ENCODE measurements at regions not wholly inside any gene's neighbourhood (a gene's known extent, or its start where the extent isn't known, plus 50 kb on each side); places are given as distances from the start of the nearest gene placed in this dataset.

- WGBS, 3 donors, result 60 to 81% (median 74%) methylated on average over 12 of the region's 12 CpGs
- FAIRE-seq, result no peak
- Histone ChIP-seq H3K36me3 (ENCODE audit: control insufficient read depth in 3 of 3, insufficient read depth in 2 of 3, low read depth in 1 of 3, low read length in 3 of 3) (no peaks in the 10 kb centered on the region), H3K9me3 (ENCODE audit: control insufficient read depth in 2 of 2, insufficient read depth in 1 of 2, low read depth in 1 of 2, low read length in 1 of 2) (no peaks in the 10 kb centered on the region), H3K4me1 (ENCODE audit: control insufficient read depth in 3 of 3, insufficient read depth in 2 of 3, low read depth in 1 of 3, low read length in 2 of 3) (peaks cover 0 to 5% (median 0%) of the 10 kb centered on the region in 3 donors), H3K27ac (ENCODE audit: low read depth in 1 of 3, low read length in 2 of 3) (peak overlapping the region in 1 of 3 donors; percentile 71), H3K27me3 (ENCODE audit: control insufficient read depth in 3 of 3, insufficient read depth in 3 of 3, low read length in 3 of 3) (peaks cover 0 to 3% (median 0%) of the 10 kb centered on the region in 3 donors), H3K4me3 (ENCODE audit: low read depth in 1 of 3, low read length in 3 of 3) (no peak overlapping the region)
- no peak for DNase-seq
These were observed 139.1 kb downstream of the DLL1 start for GRCh38 chr6:170151804-170152123.

DNA sequence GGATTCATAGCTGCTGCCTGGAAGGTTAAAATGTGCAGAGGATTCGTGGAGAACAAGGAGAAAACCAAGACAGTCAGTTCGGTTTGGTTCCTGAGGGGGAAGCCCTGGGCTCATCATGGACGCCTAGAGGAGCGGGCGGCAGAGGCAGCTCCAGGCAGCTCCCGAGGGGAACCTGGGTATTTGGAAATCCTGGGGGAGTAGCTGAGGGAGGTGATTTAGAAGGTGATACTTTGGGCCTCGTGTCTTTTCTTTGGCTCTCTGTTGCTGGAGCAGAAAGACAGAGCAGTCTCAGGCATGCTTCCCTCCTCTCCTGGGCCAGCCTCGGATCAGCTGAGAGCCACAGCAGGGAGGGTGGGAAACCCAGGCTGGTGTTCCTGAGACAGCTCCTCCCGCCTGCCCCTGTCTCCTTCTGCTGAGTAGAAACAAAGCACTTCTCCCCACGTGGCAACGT lies 139.5 kb downstream of the DLL1 start:
- H3K4me3 ChIP-seq (ENCODE audit: low read depth in 1 of 3, low read length in 3 of 3), result no peak overlapping the region
- H3K9me3 ChIP-seq (ENCODE audit: control insufficient read depth in 2 of 2, insufficient read depth in 1 of 2, low read depth in 1 of 2, low read length in 1 of 2), result no peaks in the 10 kb centered on the region
- H3K36me3 ChIP-seq (ENCODE audit: control insufficient read depth in 3 of 3, insufficient read depth in 2 of 3, low read depth in 1 of 3, low read length in 3 of 3), result no peaks in the 10 kb centered on the region
- peaks cover 0 to 3% (median 0%) of the 10 kb centered on the region in 3 donors for H3K27me3 ChIP-seq (ENCODE audit: control insufficient read depth in 3 of 3, insufficient read depth in 3 of 3, low read length in 3 of 3)
- FAIRE-seq (no peak), DNase-seq (no peak)
- peaks cover 0 to 5% (median 0%) of the 10 kb centered on the region in 3 donors for H3K4me1 ChIP-seq (ENCODE audit: control insufficient read depth in 3 of 3, insufficient read depth in 2 of 3, low read depth in 1 of 3, low read length in 2 of 3)
- H3K27ac ChIP-seq (ENCODE audit: low read depth in 1 of 3, low read length in 2 of 3), result peak overlapping the region in 1 of 3 donors; percentile 71
- WGBS, 3 donors, result 67 to 77% (median 68%) methylated on average over 11 of the region's 11 CpGs

- WGBS, 3 donors, result 63 to 80% (median 71%) methylated on average over 7 of the region's 7 CpGs
- peaks cover 0 to 3% (median 0%) of the 10 kb centered on the region in 3 donors for H3K27me3 ChIP-seq (ENCODE audit: control insufficient read depth in 3 of 3, insufficient read depth in 3 of 3, low read length in 3 of 3)
- peaks cover 0 to 5% (median 0%) of the 10 kb centered on the region in 3 donors for H3K4me1 ChIP-seq (ENCODE audit: control insufficient read depth in 3 of 3, insufficient read depth in 2 of 3, low read depth in 1 of 3, low read length in 2 of 3)
- no peak for FAIRE-seq
- H3K9me3 ChIP-seq (ENCODE audit: control insufficient read depth in 2 of 2, insufficient read depth in 1 of 2, low read depth in 1 of 2, low read length in 1 of 2), result peaks cover 0 to 1% of the 10 kb centered on the region in 2 donors
- no peak for DNase-seq
- H3K4me3 ChIP-seq (ENCODE audit: low read depth in 1 of 3, low read length in 3 of 3), result no peak overlapping the region
- no peaks in the 10 kb centered on the region for H3K36me3 ChIP-seq (ENCODE audit: control insufficient read depth in 3 of 3, insufficient read depth in 2 of 3, low read depth in 1 of 3, low read length in 3 of 3)
- H3K27ac ChIP-seq (ENCODE audit: low read depth in 1 of 3, low read length in 2 of 3), result no peak overlapping the region
These were observed 140.3 kb downstream of the DLL1 start for GRCh38 chr6:170150590-170150945.

- Histone ChIP-seq H3K4me3 (ENCODE audit: low read depth in 1 of 3, low read length in 3 of 3) (no peak overlapping the region), H3K27me3 (ENCODE audit: control insufficient read depth in 3 of 3, insufficient read depth in 3 of 3, low read length in 3 of 3) (peaks cover 0 to 3% (median 0%) of the 10 kb centered on the region in 3 donors), H3K27ac (ENCODE audit: low read depth in 1 of 3, low read length in 2 of 3) (no peak overlapping the region), H3K36me3 (ENCODE audit: control insufficient read depth in 3 of 3, insufficient read depth in 2 of 3, low read depth in 1 of 3, low read length in 3 of 3) (no peaks in the 10 kb centered on the region), H3K4me1 (ENCODE audit: control insufficient read depth in 3 of 3, insufficient read depth in 2 of 3, low read depth in 1 of 3, low read length in 2 of 3) (peaks cover 0 to 5% (median 0%) of the 10 kb centered on the region in 3 donors), H3K9me3 (ENCODE audit: control insufficient read depth in 2 of 2, insufficient read depth in 1 of 2, low read depth in 1 of 2, low read length in 1 of 2) (peaks cover 0 to 1% of the 10 kb centered on the region in 2 donors)
- 67 to 91% (median 83%) methylated on average over 9 of the region's 9 CpGs for WGBS, 3 donors
- FAIRE-seq (no peak), DNase-seq (no peak)
These were observed 140.9 kb downstream of the DLL1 start for GRCh38 chr6:170149681-170150589.

DNA sequence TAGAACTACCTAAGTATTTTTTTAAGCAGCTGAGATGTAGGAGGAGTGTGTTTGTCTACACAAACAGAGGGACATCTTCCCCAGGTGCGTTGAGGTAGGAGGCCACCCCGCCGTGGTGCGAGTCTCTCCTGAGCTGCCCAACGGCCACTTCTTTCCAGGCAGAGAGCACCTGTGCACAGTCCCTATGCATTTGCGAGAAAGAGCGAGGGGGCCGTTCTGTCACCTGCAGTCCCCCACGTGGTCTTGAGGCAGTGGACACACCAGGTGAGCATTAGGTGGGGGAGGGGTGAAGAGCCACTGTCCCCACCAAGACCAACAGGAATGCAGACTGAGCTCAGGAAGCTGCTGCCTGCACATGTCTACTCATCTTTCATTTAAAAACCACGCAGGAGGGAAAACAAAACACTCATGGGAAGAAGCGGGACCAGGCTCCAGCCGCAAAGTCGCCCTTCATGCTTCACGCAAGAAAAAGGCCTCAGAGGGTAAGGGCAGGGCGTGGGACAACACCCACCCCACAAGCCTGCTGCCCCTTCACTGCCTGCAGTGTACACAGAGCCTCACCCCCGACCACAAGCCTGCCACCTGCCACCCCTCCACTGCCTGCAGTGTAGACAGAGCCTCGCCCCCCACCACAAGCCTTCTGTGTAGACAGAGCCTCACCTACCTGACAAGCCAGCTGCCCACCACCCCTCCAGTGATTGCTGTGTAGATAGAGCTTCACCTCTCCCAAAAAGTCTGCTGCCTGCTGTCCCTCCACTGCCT lies 142.0 kb downstream of the DLL1 start:
- WGBS, 3 donors, result 63 to 77% (median 71%) methylated on average over 16 to 17 of the region's 17 CpGs
- Histone ChIP-seq H3K4me1 (ENCODE audit: control insufficient read depth in 3 of 3, insufficient read depth in 2 of 3, low read depth in 1 of 3, low read length in 2 of 3) (peaks cover 0 to 5% (median 0%) of the 10 kb centered on the region in 3 donors), H3K27ac (ENCODE audit: low read depth in 1 of 3, low read length in 2 of 3) (no peak overlapping the region), H3K4me3 (ENCODE audit: low read depth in 1 of 3, low read length in 3 of 3) (no peak overlapping the region), H3K27me3 (ENCODE audit: control insufficient read depth in 3 of 3, insufficient read depth in 3 of 3, low read length in 3 of 3) (peaks cover 0 to 3% (median 0%) of the 10 kb centered on the region in 3 donors), H3K36me3 (ENCODE audit: control insufficient read depth in 3 of 3, insufficient read depth in 2 of 3, low read depth in 1 of 3, low read length in 3 of 3) (no peaks in the 10 kb centered on the region), H3K9me3 (ENCODE audit: control insufficient read depth in 2 of 2, insufficient read depth in 1 of 2, low read depth in 1 of 2, low read length in 1 of 2) (peaks cover 1 to 5% of the 10 kb centered on the region in 2 donors)
- no peak for FAIRE-seq
- no peak for DNase-seq

- no peak for FAIRE-seq
- H3K27ac ChIP-seq (ENCODE audit: low read depth in 1 of 3, low read length in 2 of 3), result peak overlapping the region in 2 of 3 donors; percentile 8 to 21
- H3K4me3 ChIP-seq (ENCODE audit: low read depth in 1 of 3, low read length in 3 of 3), result no peak overlapping the region
- 49 to 77% (median 69%) methylated on average over 30 of the region's 30 CpGs for WGBS, 3 donors
- H3K9me3 ChIP-seq (ENCODE audit: control insufficient read depth in 2 of 2, insufficient read depth in 1 of 2, low read depth in 1 of 2, low read length in 1 of 2), result peaks cover 1 to 11% of the 10 kb centered on the region in 2 donors
- H3K36me3 ChIP-seq (ENCODE audit: control insufficient read depth in 3 of 3, insufficient read depth in 2 of 3, low read depth in 1 of 3, low read length in 3 of 3), result no peaks in the 10 kb centered on the region
- H3K27me3 ChIP-seq (ENCODE audit: control insufficient read depth in 3 of 3, insufficient read depth in 3 of 3, low read length in 3 of 3), result peaks cover 0 to 3% (median 0%) of the 10 kb centered on the region in 3 donors
- H3K4me1 ChIP-seq (ENCODE audit: control insufficient read depth in 3 of 3, insufficient read depth in 2 of 3, low read depth in 1 of 3, low read length in 2 of 3), result peaks cover 0 to 5% (median 0%) of the 10 kb centered on the region in 3 donors
- peak in 1 of 2 donors; percentile 30 for DNase-seq
These were observed 142.8 kb downstream of the DLL1 start for GRCh38 chr6:170147832-170148708.

- no peak overlapping the region for H3K4me3 ChIP-seq (ENCODE audit: low read depth in 1 of 3, low read length in 3 of 3)
- DNase-seq, result no peak
- H3K27ac ChIP-seq (ENCODE audit: low read depth in 1 of 3, low read length in 2 of 3), result no peak overlapping the region
- H3K27me3 ChIP-seq (ENCODE audit: control insufficient read depth in 3 of 3, insufficient read depth in 3 of 3, low read length in 3 of 3), result peaks cover 0 to 3% (median 0%) of the 10 kb centered on the region in 3 donors
- no peaks in the 10 kb centered on the region for H3K4me1 ChIP-seq (ENCODE audit: control insufficient read depth in 3 of 3, insufficient read depth in 2 of 3, low read depth in 1 of 3, low read length in 2 of 3)
- 50 to 69% (median 65%) methylated on average over 22 to 23 of the region's 23 CpGs for WGBS, 3 donors
- H3K36me3 ChIP-seq (ENCODE audit: control insufficient read depth in 3 of 3, insufficient read depth in 2 of 3, low read depth in 1 of 3, low read length in 3 of 3), result no peaks in the 10 kb centered on the region
- peaks cover 1 to 11% of the 10 kb centered on the region in 2 donors for H3K9me3 ChIP-seq (ENCODE audit: control insufficient read depth in 2 of 2, insufficient read depth in 1 of 2, low read depth in 1 of 2, low read length in 1 of 2)
- no peak for FAIRE-seq
These were observed 143.7 kb downstream of the DLL1 start for GRCh38 chr6:170147056-170147787.

Data from small intestine (tissue), 7 donors.